H1 (cell line): ENCODE measurements at regions not wholly inside any gene's neighbourhood (a gene's known extent, or its start where the extent isn't known, plus 50 kb on each side); places are given as distances from the start of the nearest gene placed in this dataset.

Source experiments
- CTCF ChIA-PET: fragments of 300-600 bp; sonication (Branson Sonifier 250); formaldehyde crosslinking; loops from one replicate; lab custom pipeline; 2021; ENCODE audit not compliant: partially characterized antibody; lab: Charles Lee
- POLR2A ChIA-PET: fragments of 300-600 bp; sonication (Branson Sonifier 250); formaldehyde crosslinking; loops from one replicate; lab custom pipeline; 2021; ENCODE audit warnings: inconsistent platforms; ENCODE audit not compliant: partially characterized antibody; lab: Charles Lee
- DNase-seq, 2 experiments: peaks; one replicate each; pipeline versions ENCODE4 v3.0.0 to v3.0.0-alpha.2; 2010 to 2022; ENCODE audit warnings: low spot score in 2 of 2, low read depth in 1 of 2, mixed read lengths in 1 of 2
- FAIRE-seq: peaks from 2 replicates; lab custom pipeline; 2011; peaks lifted over from hg19 to GRCh38; lab: Jason Lieb, UNC
- H2AFZ ChIP-seq: 2 replicates; pipeline ENCODE4 v1.8.1; 2012; ENCODE audit warnings: low read length, inconsistent platforms
- H2AK5ac ChIP-seq: 2 replicates; pipeline ENCODE4 v1.6.1; 2013; ENCODE audit warnings: low read depth, low read length
- H2BK120ac ChIP-seq: replicated peaks from 2 replicates; pipeline ENCODE3; 2013; ENCODE audit warnings: low read depth, low read length, inconsistent platforms
- H2BK12ac ChIP-seq: 2 replicates; pipeline ENCODE4 v1.6.1; 2013; ENCODE audit warnings: low read depth, low read length
- H2BK15ac ChIP-seq: 2 replicates; pipeline ENCODE4 v1.6.1; 2013; ENCODE audit warnings: low read length
- H2BK20ac ChIP-seq: 2 replicates; pipeline ENCODE4 v1.6.1; 2013; ENCODE audit warnings: low read length
- H2BK5ac ChIP-seq: 2 replicates; pipeline ENCODE4 v1.6.1; 2013; ENCODE audit warnings: low read depth, low read length
- H3K14ac ChIP-seq: 2 replicates; pipeline ENCODE4 v1.6.1; 2013; ENCODE audit warnings: inconsistent platforms; ENCODE audit not compliant: insufficient read length
- H3K18ac ChIP-seq: 2 replicates; pipeline ENCODE4 v1.6.1; 2013; ENCODE audit warnings: low read length; ENCODE audit errors: extremely low read depth
- H3K23ac ChIP-seq: 2 replicates; pipeline ENCODE4 v1.6.1; 2013; ENCODE audit warnings: inconsistent platforms; ENCODE audit not compliant: insufficient read length
- H3K23me2 ChIP-seq: 2 replicates; pipeline ENCODE4 v1.6.1; 2013; ENCODE audit warnings: low read depth, low read length
- H3K27ac ChIP-seq: 2 replicates; pipeline ENCODE4 v1.6.1; 2011; ENCODE audit warnings: low read depth, low read length, inconsistent platforms
- H3K27me3 ChIP-seq, 4 experiments: replicated peaks in 1 of 4; 1 replicate in 1 of 4; 2 replicates in 3 of 4; pipeline versions ENCODE4 v1.6.1 to v1.8.1; 2011 to 2013; ENCODE audit warnings: low read length in 3 of 4, mild to moderate bottlenecking in 3 of 4, inconsistent platforms in 2 of 4, mixed read lengths in 2 of 4, moderate library complexity in 1 of 4; ENCODE audit not compliant: control insufficient read depth in 3 of 4, insufficient read depth in 3 of 4; ENCODE audit errors: extremely low read depth in 1 of 4
- H3K36me3 ChIP-seq, 4 experiments: 2 replicates each; pipeline versions ENCODE4 v1.6.1 to v1.8.1; 2011 to 2013; ENCODE audit warnings: mild to moderate bottlenecking in 4 of 4, low read length in 3 of 4, moderate library complexity in 2 of 4, control low read depth in 1 of 4, inconsistent platforms in 1 of 4; ENCODE audit not compliant: insufficient read depth in 4 of 4, control insufficient read depth in 2 of 4
- H3K4ac ChIP-seq: replicated peaks from 2 replicates; pipeline ENCODE3; 2013; ENCODE audit warnings: low read length, low read depth, mixed read lengths, inconsistent platforms; ENCODE audit not compliant: insufficient read length
- H3K4me1 ChIP-seq, 4 experiments: replicated peaks in 1 of 4; 1 replicate in 1 of 4; 2 replicates in 3 of 4; pipeline versions ENCODE4 v1.6.1 to v1.8.1; 2011 to 2013; ENCODE audit warnings: low read length in 3 of 4, inconsistent platforms in 2 of 4, mixed read lengths in 1 of 4; ENCODE audit not compliant: insufficient read depth in 4 of 4, control insufficient read depth in 3 of 4
- H3K4me2 ChIP-seq, 2 experiments: 2 replicates each; pipeline versions ENCODE4 v1.6.1 to v1.8.1; 2011 to 2013; ENCODE audit warnings: low read depth in 2 of 2, low read length in 2 of 2, control low read depth in 1 of 2, inconsistent platforms in 1 of 2, mild to moderate bottlenecking in 1 of 2; ENCODE audit not compliant: insufficient read depth in 1 of 2
- H3K4me3 ChIP-seq, 4 experiments: fragments of 200-600, 300-600 bp in 1 of 4; sonication (generic), shearing (Covaris generic), sonication (Bioruptor Twin) in 1 of 4; 2 replicates each; pipeline versions ENCODE4 v1.5.1 to v1.8.1; 2011 to 2016; ENCODE audit warnings: low read length in 4 of 4, low read depth in 3 of 4, control low read depth in 2 of 4, inconsistent platforms in 2 of 4, mild to moderate bottlenecking in 2 of 4, mixed read lengths in 1 of 4, moderate library complexity in 1 of 4; ENCODE audit not compliant: insufficient read depth in 2 of 4; ENCODE audit errors: extremely low read depth in 1 of 4
- H3K56ac ChIP-seq: replicated peaks from 2 replicates; pipeline ENCODE3; 2013; ENCODE audit warnings: low read depth, mild to moderate bottlenecking, mixed read lengths, low read length, inconsistent platforms; ENCODE audit not compliant: insufficient read length
- H3K79me1 ChIP-seq: 2 replicates; pipeline ENCODE4 v1.6.1; 2013; ENCODE audit warnings: low read depth, low read length, control low read depth
- H3K79me2 ChIP-seq, 2 experiments: 2 replicates each; pipeline versions ENCODE4 v1.6.1 to v1.8.1; 2012 to 2013; ENCODE audit warnings: low read length in 2 of 2, mild to moderate bottlenecking in 2 of 2, inconsistent platforms in 1 of 2; ENCODE audit not compliant: insufficient read depth in 2 of 2, control insufficient read depth in 1 of 2
- H3K9ac ChIP-seq, 4 experiments: replicated peaks in 1 of 4; 1 replicate in 1 of 4; 2 replicates in 3 of 4; pipeline versions ENCODE4 v1.6.1 to v1.8.1; 2011 to 2013; ENCODE audit warnings: low read depth in 3 of 4, low read length in 3 of 4, control low read depth in 2 of 4, mild to moderate bottlenecking in 2 of 4, moderate library complexity in 2 of 4, inconsistent platforms in 1 of 4; ENCODE audit errors: extremely low read depth in 1 of 4
- H3K9me3 ChIP-seq, 2 experiments: 2 replicates each; pipeline versions ENCODE4 v1.6.1 to v1.8.1; 2012 to 2013; ENCODE audit warnings: mild to moderate bottlenecking in 2 of 2, moderate library complexity in 2 of 2, control low read depth in 1 of 2, inconsistent platforms in 1 of 2, low read depth in 1 of 2, low read length in 1 of 2, mixed read lengths in 1 of 2; ENCODE audit not compliant: insufficient read depth in 2 of 2
- H4K20me1 ChIP-seq, 2 experiments: replicated peaks in 1 of 2; 2 replicates each; pipeline versions ENCODE3 to v1.8.1; 2011 to 2013; ENCODE audit warnings: inconsistent platforms in 2 of 2, low read length in 2 of 2, mild to moderate bottlenecking in 1 of 2; ENCODE audit not compliant: insufficient read depth in 2 of 2, control insufficient read depth in 1 of 2
- H4K5ac ChIP-seq: 2 replicates; pipeline ENCODE4 v1.6.1; 2013; ENCODE audit warnings: low read length, low read depth, mixed read lengths, inconsistent platforms; ENCODE audit not compliant: insufficient read length
- H4K8ac ChIP-seq: 2 replicates; pipeline ENCODE4 v1.8.0; 2013; ENCODE audit warnings: mild to moderate bottlenecking, moderate library complexity, low read length, inconsistent platforms; ENCODE audit not compliant: insufficient read depth; ENCODE audit errors: extremely low read depth
- H4K91ac ChIP-seq: replicated peaks from 2 replicates; pipeline ENCODE3; 2013; ENCODE audit warnings: low read length, mixed read lengths, inconsistent platforms; ENCODE audit not compliant: insufficient read length
- CHD1 ChIP-seq: IDR thresholded peaks from 2 replicates; pipeline ENCODE4 v1.6.1; 2012; ENCODE audit warnings: low read depth, low read length, improper control_type of control experiment
- EGR1 ChIP-seq: IDR thresholded peaks from 2 replicates; pipeline ENCODE4 v1.6.1; 2011; ENCODE audit warnings: low read depth, low read length, borderline replicate concordance
- WGBS, 2 experiments: shearing (Covaris generic) in 1 of 2; methylation state at CpG; one replicate each; pipeline versions ENCODE4 v1.1.6 to v1.1.7; 2013 to 2015; ENCODE audit warnings: low lambda C conversion rate in 2 of 2, mixed read lengths in 2 of 2, inconsistent platforms in 1 of 2, low coverage in 1 of 2, missing lambda C conversion rate in 1 of 2; ENCODE audit not compliant: insufficient replicate concordance in 2 of 2, insufficient coverage in 1 of 2, insufficient read length in 1 of 2; ENCODE audit errors: extremely low coverage in 1 of 2, missing lambda C conversion rate in 1 of 2; 5-methylcytosine and 5-hydroxymethylcytosine counted together

GRCh38 chr1:216896146-216896545 is 172.9 kb upstream of the ESRRG start:
- H3K56ac ChIP-seq: no peak overlapping the region
- H2BK15ac ChIP-seq: no peak overlapping the region
- no peak overlapping the region for H2AK5ac ChIP-seq
- CTCF ChIA-PET: no interaction called here
- H2AFZ ChIP-seq: no peak overlapping the region
- no peaks in the 10 kb centered on the region for H3K36me3 ChIP-seq
- H3K79me1 ChIP-seq: no peaks in the 10 kb centered on the region
- no peak overlapping the region for H3K27ac ChIP-seq
- H3K4ac ChIP-seq: no peak overlapping the region
- TF ChIP-seq EGR1 (no peak), CHD1 (no peak)
- H3K18ac ChIP-seq: no peak overlapping the region
- no peak overlapping the region for H2BK12ac ChIP-seq
- FAIRE-seq (no peak), DNase-seq (no peak)
- no peak overlapping the region for H3K4me3 ChIP-seq
- H2BK5ac ChIP-seq: no peak overlapping the region
- no peaks in the 10 kb centered on the region for H3K23me2 ChIP-seq
- H3K4me2 ChIP-seq: no peak overlapping the region
- H3K27me3 ChIP-seq: no peaks in the 10 kb centered on the region
- WGBS, 2 experiments: 92% methylated on average over 4 of the region's 4 CpGs; no CpG with 5 or more reads in 1 of the 2 experiments
- no peak overlapping the region for H3K9ac ChIP-seq
- no peak overlapping the region for H4K5ac ChIP-seq
- H3K14ac ChIP-seq: no peak overlapping the region
- no peak overlapping the region for H4K8ac ChIP-seq
- no peak overlapping the region for H2BK20ac ChIP-seq
- H3K79me2 ChIP-seq: no peaks in the 10 kb centered on the region
- no peaks in the 10 kb centered on the region for H3K9me3 ChIP-seq
- no peaks in the 10 kb centered on the region for H4K20me1 ChIP-seq
- no peak overlapping the region for H4K91ac ChIP-seq
- POLR2A ChIA-PET: no interaction called here
- H3K23ac ChIP-seq: no peak overlapping the region
- H3K4me1 ChIP-seq: peaks cover 0 to 3% (median 1%) of the 10 kb centered on the region in 4 experiments; a peak in 1 of 7 replicates
- H2BK120ac ChIP-seq: no peak overlapping the region
